CD4-positive, alpha-beta T cell treated with Interleukin-6 for 4 hours (primary cell): ENCODE measurements at regions not wholly inside any gene's neighbourhood (a gene's known extent, or its start where the extent isn't known, plus 50 kb on each side); places are given as distances from the start of the nearest gene placed in this dataset.

Experiments used
- DNase-seq: peaks from one replicate; pipeline ENCODE4 v3.0.0-alpha.2; 2020; ENCODE audit warnings: mixed read lengths

GRCh38 chr7:68457481-68457880, 1140.8 kb upstream of the AUTS2 start:
- DNase-seq, result no peak

- no peak for DNase-seq
Measured at GRCh38 chr7:68458010-68458908, 1140.0 kb upstream of the AUTS2 start.

DNA sequence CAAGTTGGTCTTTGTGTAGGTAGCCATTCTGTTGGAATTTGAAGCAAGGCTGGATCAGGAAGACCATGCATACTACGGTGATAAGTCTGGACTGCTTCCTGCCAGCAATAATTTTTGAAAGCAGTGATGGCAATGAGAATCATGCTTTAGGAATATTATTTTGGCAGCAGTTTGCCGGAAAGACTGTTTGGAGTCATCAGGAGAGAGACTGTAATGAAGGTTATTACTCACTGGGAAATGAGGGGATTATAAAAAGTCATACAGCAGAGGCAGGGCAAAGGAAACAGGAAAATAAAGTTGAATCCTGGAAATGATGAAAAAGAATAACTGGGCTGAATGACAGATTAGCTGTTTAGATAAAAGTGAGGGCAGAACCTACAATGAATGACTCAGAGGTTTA, 1136.8 kb upstream of the AUTS2 start:
- no peak for DNase-seq

DNA sequence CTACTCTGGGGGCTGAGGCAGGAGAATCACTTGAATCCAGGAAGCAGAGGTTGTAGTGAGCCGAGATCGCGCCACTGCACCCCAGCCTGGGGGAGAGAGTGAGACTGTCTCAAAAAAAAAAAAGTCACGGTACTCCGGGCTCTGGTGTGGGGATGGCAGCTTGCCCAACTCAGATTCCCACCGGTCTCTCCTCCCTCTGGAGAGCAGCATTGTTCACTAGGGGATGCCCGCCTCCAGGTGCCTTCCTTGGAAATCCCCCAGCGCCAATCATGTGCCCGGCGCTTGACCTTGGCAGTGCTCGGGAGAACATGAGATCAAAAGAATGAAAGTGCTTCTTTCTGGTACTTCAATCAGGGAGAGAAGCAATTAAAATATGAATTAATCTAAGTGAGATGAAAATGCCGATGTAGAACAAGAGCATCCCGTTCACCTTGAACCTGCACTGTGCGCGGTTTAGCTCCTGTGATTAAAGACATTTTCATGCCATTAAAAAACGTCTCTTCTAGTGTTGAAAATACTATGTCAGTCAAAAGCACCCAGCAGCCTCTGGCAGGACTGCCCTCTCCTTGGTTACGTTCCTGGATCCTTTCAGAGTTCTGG, 1127.3 kb upstream of the AUTS2 start:
- no peak for DNase-seq

DNA sequence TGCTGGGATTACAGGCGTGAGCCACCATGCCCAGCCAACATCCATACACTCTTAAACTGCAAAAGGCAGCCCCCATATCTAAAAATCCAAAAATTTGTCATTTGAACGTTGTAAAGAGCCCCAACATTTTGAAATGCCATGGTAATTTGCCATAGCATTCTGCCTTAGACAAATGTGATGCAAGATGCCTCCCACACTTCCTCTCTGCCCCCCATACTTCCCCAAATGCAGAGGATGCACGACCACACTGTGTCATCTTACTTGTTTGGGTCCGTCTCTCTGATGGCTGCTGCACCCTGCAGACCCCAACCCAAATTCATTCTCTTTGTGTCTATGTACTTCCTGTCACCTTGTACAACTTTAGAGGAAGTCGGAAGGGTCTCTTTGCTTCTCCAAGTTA, 1125.6 kb upstream of the AUTS2 start:
- no peak for DNase-seq

- no peak for DNase-seq
Measured at GRCh38 chr7:68474661-68475216, 1123.5 kb upstream of the AUTS2 start.

GRCh38 chr7:68476966-68477365, 1121.3 kb upstream of the AUTS2 start:
- DNase-seq, result no peak

- DNase-seq, result no peak
Measured at GRCh38 chr7:68478326-68478725, 1119.9 kb upstream of the AUTS2 start.

DNA sequence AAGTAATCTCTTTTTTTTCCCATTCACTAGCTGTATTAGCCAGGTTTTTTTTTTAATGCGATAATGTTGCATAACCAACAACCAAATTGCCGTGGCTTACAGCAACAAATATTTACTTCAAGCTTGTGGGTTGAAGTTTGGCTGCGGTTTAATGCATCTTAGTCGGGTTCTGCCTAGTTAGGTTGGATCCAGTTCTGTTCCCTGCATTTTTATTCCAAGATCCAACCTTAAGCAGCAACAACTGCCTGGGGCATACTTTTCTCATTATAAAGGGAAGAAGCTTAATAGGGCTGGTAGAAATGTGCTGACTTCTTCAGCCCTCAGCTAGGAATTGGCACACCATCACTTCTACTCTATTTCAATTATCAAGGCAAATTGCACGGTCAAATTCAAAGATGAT, 1115.5 kb upstream of the AUTS2 start:
- no peak for DNase-seq

DNA sequence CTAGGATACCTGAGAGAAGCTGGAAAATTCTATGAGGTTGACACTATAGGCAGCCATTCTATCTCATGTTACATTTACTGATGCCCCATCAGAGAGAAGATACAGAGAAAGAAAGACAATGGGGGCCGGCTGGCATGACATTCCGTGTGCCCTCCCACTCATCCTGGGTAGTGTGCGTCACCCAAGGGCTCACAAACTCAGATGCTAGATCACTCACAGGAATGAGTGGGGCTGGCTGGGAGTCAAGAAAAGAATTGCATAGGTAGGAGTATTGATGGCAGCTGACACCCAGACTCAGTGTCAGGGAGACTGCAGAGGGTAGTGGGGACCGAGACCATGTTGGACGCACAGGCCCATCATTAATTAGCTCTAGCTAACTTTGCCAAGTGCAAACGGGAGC, 1113.5 kb upstream of the AUTS2 start:
- no peak for DNase-seq

DNA sequence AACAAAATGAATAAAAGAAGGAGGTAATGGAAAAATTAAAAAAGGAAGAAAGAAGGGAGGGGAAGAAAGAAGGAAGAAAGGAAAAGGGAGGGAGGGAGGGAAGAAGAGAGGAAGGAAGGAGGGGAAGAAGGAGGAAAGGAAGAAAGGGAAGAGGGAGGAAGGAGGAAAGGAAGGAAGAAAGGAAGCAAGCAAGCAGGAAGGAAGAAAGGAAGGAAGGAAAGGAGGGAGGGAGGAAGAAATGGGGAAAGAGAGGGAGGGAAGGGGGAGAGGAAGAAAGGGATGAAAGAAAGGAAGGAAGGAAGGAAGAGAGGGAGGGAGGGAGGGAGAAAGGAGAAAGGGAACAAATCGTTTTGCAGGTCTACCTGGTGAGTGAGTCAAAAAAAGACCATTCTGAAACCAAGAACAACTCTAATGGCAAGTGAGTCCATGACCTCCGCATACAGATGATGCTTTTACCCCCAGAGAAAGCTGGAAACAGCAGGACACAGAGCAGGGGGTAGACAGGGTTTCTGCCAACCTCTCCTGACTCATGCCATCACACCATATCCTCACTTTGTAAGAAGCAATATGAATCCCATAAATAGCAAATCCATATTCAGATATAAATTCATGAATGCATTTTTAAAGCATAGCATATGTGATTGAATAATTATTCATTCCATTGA, 1112.9 kb upstream of the AUTS2 start:
- DNase-seq, result no peak

GRCh38 chr7:68488341-68489060, 1109.8 kb upstream of the AUTS2 start:
- DNase-seq, result no peak

- no peak for DNase-seq
Measured at GRCh38 chr7:68491523-68492358, 1106.5 kb upstream of the AUTS2 start.

- no peak for DNase-seq
Measured at GRCh38 chr7:68492359-68492690, 1106.0 kb upstream of the AUTS2 start.

- no peak for DNase-seq
Measured at GRCh38 chr7:68503400-68503799, 1094.9 kb upstream of the AUTS2 start.

- no peak for DNase-seq
Measured at GRCh38 chr7:68504716-68505115, 1093.6 kb upstream of the AUTS2 start.

DNA sequence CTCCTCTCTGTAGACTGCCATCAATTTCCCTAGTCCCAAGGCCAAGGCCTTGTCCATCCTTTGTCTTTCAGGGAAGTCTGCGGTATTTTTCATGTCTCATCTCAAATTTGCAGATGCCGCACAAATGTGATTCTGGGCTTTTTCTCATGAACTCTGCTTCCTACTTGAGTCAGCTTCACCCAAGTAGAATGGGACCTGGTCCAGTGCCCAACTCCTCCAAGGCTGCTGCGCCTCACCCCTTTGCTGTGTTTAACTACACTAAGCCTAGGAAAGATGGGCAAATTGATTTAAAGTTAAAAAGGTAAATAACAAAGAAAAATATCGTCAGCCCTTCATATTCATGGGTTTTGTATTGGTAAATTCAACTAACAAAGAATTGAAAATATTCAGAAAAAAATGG, 1092.6 kb upstream of the AUTS2 start:
- DNase-seq, result no peak

DNA sequence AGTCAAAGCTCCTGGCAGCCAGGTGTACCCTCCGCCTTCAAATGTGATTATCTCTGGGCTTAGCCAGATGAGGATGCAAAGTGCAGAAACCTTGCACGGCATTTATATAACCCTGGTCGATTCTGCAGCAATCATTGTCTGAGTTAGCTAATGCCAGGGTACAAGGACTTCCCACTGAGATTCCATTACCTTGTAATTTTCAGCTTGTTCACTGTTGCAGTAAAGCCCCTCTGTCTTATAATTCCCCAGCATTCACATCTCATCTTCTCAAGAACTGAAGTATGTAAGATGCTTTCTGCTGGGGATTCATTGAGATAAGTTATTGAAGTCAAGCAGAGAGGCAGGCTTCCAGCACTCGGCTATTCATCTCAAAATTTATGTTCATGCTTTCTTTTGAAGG, 1090.6 kb upstream of the AUTS2 start:
- DNase-seq, result no peak

DNA sequence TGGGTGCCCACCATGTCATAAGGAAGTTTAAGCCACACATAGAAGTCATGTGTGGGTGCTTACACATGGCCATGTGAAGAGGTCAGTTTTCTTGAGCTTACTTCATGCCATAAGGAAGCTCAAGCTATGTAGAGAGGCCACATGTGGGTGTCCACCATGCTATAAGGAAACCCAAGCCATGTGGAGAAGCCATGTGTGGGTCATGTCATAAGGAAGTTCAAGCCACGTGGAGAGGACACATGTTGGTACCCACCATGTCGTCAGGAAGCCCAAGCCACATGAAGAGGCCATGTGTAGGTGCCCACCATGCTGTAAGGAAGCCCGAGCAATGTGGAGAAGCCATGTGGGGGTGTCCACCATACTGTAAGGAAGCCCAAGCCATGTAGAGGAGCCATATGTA, 1089.2 kb upstream of the AUTS2 start:
- DNase-seq, result no peak

GRCh38 chr7:68509603-68510002, 1088.7 kb upstream of the AUTS2 start:
- no peak for DNase-seq

GRCh38 chr7:68511281-68511680, 1087.0 kb upstream of the AUTS2 start:
- no peak for DNase-seq

- no peak for DNase-seq
Measured at GRCh38 chr7:68512466-68512865, 1085.8 kb upstream of the AUTS2 start.
